ACHN (cell line): ENCODE measurements at regions not wholly inside any gene's neighbourhood (a gene's known extent, or its start where the extent isn't known, plus 50 kb on each side); places are given as distances from the start of the nearest gene placed in this dataset.

Experiments
- DNase-seq: peaks from one replicate; pipeline ENCODE4 v3.0.0-alpha.2; 2015
- in situ Hi-C: cut with HindIII; loops from 2 replicates; pipeline ENCODE4 v1.10.0; 2017; ENCODE audit warnings: low sequenced_read_pairs, low pct_ligation_motif_present, low pct_unique_long_range_greater_than_20kb

GRCh38 chrX:121102101-121102500 is 54.7 kb downstream of the GLUD2 start:
- in situ Hi-C loops = no loop called here
- DNase-seq = no peak

GRCh38 chrX:121103381-121103780 is 56.0 kb downstream of the GLUD2 start:
- in situ Hi-C loops = no loop called here
- DNase-seq = no peak

GRCh38 chrX:121106484-121107235 is 59.2 kb downstream of the GLUD2 start:
- in situ Hi-C loops = no loop called here
- DNase-seq = no peak

GRCh38 chrX:121109986-121110385 is 62.6 kb downstream of the GLUD2 start:
- in situ Hi-C loops = no loop called here
- no peak for DNase-seq

- no peak for DNase-seq
- in situ Hi-C loops = no loop called here
These were observed 63.1 kb downstream of the GLUD2 start for GRCh38 chrX:121110536-121110935.

GRCh38 chrX:121114691-121115090 is 67.3 kb downstream of the GLUD2 start:
- in situ Hi-C loops = no loop called here
- no peak for DNase-seq

- in situ Hi-C loops = no loop called here
- no peak for DNase-seq
These were observed 73.5 kb downstream of the GLUD2 start for GRCh38 chrX:121120690-121121605.

- DNase-seq = no peak
- in situ Hi-C loops = no loop called here
These were observed 74.9 kb downstream of the GLUD2 start for GRCh38 chrX:121122332-121122731.

- DNase-seq = no peak
- in situ Hi-C loops = no loop called here
These were observed 81.8 kb downstream of the GLUD2 start for GRCh38 chrX:121128925-121129877.

GRCh38 chrX:121132675-121133074 is 85.3 kb downstream of the GLUD2 start:
- DNase-seq = no peak
- in situ Hi-C loops = no loop called here

- no peak for DNase-seq
- in situ Hi-C loops = no loop called here
These were observed 88.2 kb downstream of the GLUD2 start for GRCh38 chrX:121135488-121136207.

- in situ Hi-C loops = no loop called here
- DNase-seq = no peak
These were observed 98.7 kb downstream of the GLUD2 start for GRCh38 chrX:121146059-121146628.

GRCh38 chrX:121150217-121150616 is 102.8 kb downstream of the GLUD2 start:
- in situ Hi-C loops = no loop called here
- no peak for DNase-seq

GRCh38 chrX:121151293-121151692 is 103.9 kb downstream of the GLUD2 start:
- in situ Hi-C loops = no loop called here

GRCh38 chrX:121154858-121155404 is 107.5 kb downstream of the GLUD2 start:
- DNase-seq = no peak
- in situ Hi-C loops = no loop called here

More at GRCh38 chrX:121151293-121151692, 103.9 kb downstream of the GLUD2 start:
- DNase-seq = no peak

- no peak for DNase-seq
- in situ Hi-C loops = no loop called here
These were observed 113.6 kb downstream of the GLUD2 start for GRCh38 chrX:121160987-121161386.

GRCh38 chrX:121161501-121161933 is 114.1 kb downstream of the GLUD2 start:
- DNase-seq = no peak

More at GRCh38 chrX:121161501-121161933, 114.1 kb downstream of the GLUD2 start:
- in situ Hi-C loops = no loop called here
